Spleen (tissue), 11 donors: ENCODE measurements at regions not wholly inside any gene's neighbourhood (a gene's known extent, or its start where the extent isn't known, plus 50 kb on each side); places are given as distances from the start of the nearest gene placed in this dataset.
A peak's percentile ranks its signal among the peaks of the same experiment; 100 is the strongest.

Experiments used
- DNase-seq: peaks from one replicate; pipeline ENCODE4 v3.0.0-alpha.2; 2020
- H3K27ac ChIP-seq, 8 donors: fragments of 200-600 bp; sonication (generic) in 7 of 8; 1 replicate in 4 of 8; 2 replicates in 4 of 8; pipeline versions ENCODE4 v1.5.0 to v1.8.0; 2016 to 2021; ENCODE audit warnings: inconsistent platforms in 4 of 8, mild to moderate bottlenecking in 4 of 8, moderate library complexity in 1 of 8
- H3K27me3 ChIP-seq, 7 donors: fragments of 200-600 bp; sonication (generic) in 6 of 7; replicated peaks in 1 of 7; 1 replicate in 4 of 7; 2 replicates in 3 of 7; pipeline versions ENCODE4 v1.5.0 to v1.8.0; 2016 to 2021; ENCODE audit warnings: inconsistent platforms in 3 of 7, mild to moderate bottlenecking in 1 of 7
- H3K36me3 ChIP-seq, 6 donors: fragments of 200-600 bp; sonication (generic) in 5 of 6; 1 replicate in 4 of 6; 2 replicates in 2 of 6; pipeline versions ENCODE4 v1.5.0 to v1.8.0; 2016 to 2021; ENCODE audit warnings: inconsistent platforms in 2 of 6
- H3K4me1 ChIP-seq, 6 donors: fragments of 200-600 bp; sonication (generic) in 5 of 6; 1 replicate in 3 of 6; 2 replicates in 3 of 6; pipeline versions ENCODE4 v1.5.0 to v1.8.0; 2016 to 2021; ENCODE audit warnings: inconsistent platforms in 3 of 6
- H3K4me3 ChIP-seq, 8 donors: fragments of 200-600 bp; sonication (generic) in 7 of 8; 1 replicate in 4 of 8; 2 replicates in 4 of 8; pipeline versions ENCODE4 v1.5.0 to v1.8.0; 2016 to 2021; ENCODE audit warnings: inconsistent platforms in 4 of 8, mild to moderate bottlenecking in 4 of 8, moderate library complexity in 2 of 8
- H3K9me3 ChIP-seq, 8 donors: fragments of 200-600 bp; sonication (generic) in 7 of 8; 1 replicate in 4 of 8; 2 replicates in 4 of 8; pipeline versions ENCODE4 v1.5.0 to v1.8.0; 2016 to 2021; ENCODE audit warnings: inconsistent platforms in 4 of 8
- POLR2A ChIP-seq, 3 donors: fragments of 450-650 bp; IDR thresholded peaks; one replicate each; pipeline ENCODE4 v1.5.1; 2017; ENCODE audit warnings: antibody characterized with exemption in 3 of 3, mild to moderate bottlenecking in 1 of 3
- POLR2AphosphoS5 ChIP-seq, 3 donors: sonication (generic); formaldehyde crosslinking; IDR thresholded peaks; one replicate each; pipeline ENCODE4 v1.5.1; 2017; ENCODE audit warnings: antibody characterized with exemption in 3 of 3
- WGBS, 5 donors: extraction: QIAGEN DNeasy Blood & Tissue Kit in 3 of 5; methylation state at CpG; one replicate each; pipeline versions ENCODE4 v1.1.5 to v1.1.7; 2013 to 2018; 5-methylcytosine and 5-hydroxymethylcytosine counted together
- intact Hi-C: fragments of 100-400 bp; cut with DNase I; formaldehyde crosslinking; loops from one replicate; pipeline ENCODE4 v1.15.0; 2023; ENCODE audit warnings: low total_unique reads
- TF ChIP-seq, protein P1 (sequence below), 11 experiments: fragments of 200-600 bp in 7 of 11; fragments of 450-650 bp in 4 of 11; sonication (generic) in 4 of 11; IDR thresholded peaks in 8 of 11; conservative IDR thresholded peaks in 3 of 11; 1 replicate in 7 of 11; 2 replicates in 4 of 11; pipeline versions ENCODE4 v1.4.0 to v1.8.0; 2016 to 2021; ENCODE audit warnings: antibody characterized with exemption in 11 of 11, inconsistent platforms in 4 of 11, mild to moderate bottlenecking in 1 of 11
- donor health status: healthy with polysubstance abuse.
- donor health status: DM: no; HTN: no; CAD: no; lungs with moderate emphysema.
- donor health status: DM: no; HTN: no; CAD: no.
- donor health status: Bipolar disorder and iron deficiency.
- donor health status: healthy.
- donor health status: DM: no; HTN: no; CAD: no.
- donor health status: DM: yes; HTN: yes; CAD: no.

DNA sequence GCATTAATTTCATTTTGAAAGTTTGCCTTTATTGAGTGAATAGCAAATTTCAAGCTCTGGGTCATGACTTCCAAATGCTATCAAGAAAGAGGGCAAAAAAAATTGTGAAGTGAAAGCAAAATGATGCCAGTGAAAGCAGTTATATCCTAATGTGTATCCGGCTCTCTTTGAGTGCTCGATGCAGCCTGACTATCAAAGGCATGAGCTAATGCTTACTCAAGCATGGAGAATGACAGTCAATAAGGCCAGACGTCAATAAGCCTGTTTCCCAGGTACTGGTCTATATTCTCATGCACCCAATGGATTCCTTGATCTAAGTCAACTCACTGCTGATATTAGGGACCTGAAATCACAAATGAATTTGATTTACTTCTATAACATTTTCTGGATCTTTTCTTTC is 435.5 kb downstream of the CAAP1 start:
- no peak overlapping the region for H3K27ac ChIP-seq
- intact Hi-C loops = no loop called here
- H3K4me3 ChIP-seq = no peak overlapping the region
- DNase-seq = no peak
- no peaks in the 10 kb centered on the region for H3K27me3 ChIP-seq
- H3K9me3 ChIP-seq = peaks cover 0 to 5% (median 0%) of the 10 kb centered on the region in 8 donors
- WGBS, 5 donors = 61 to 84% (median 73%) methylated on average over 3 of the region's 3 CpGs
- no peaks in the 10 kb centered on the region for H3K36me3 ChIP-seq
- no peaks in the 10 kb centered on the region for H3K4me1 ChIP-seq
- TF ChIP-seq, protein P1, sequence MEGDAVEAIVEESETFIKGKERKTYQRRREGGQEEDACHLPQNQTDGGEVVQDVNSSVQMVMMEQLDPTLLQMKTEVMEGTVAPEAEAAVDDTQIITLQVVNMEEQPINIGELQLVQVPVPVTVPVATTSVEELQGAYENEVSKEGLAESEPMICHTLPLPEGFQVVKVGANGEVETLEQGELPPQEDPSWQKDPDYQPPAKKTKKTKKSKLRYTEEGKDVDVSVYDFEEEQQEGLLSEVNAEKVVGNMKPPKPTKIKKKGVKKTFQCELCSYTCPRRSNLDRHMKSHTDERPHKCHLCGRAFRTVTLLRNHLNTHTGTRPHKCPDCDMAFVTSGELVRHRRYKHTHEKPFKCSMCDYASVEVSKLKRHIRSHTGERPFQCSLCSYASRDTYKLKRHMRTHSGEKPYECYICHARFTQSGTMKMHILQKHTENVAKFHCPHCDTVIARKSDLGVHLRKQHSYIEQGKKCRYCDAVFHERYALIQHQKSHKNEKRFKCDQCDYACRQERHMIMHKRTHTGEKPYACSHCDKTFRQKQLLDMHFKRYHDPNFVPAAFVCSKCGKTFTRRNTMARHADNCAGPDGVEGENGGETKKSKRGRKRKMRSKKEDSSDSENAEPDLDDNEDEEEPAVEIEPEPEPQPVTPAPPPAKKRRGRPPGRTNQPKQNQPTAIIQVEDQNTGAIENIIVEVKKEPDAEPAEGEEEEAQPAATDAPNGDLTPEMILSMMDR (IDR thresholded peaks at IDR 0.05 in 8 of 11, conservative IDR thresholded peaks at IDR 0.05 in 3 of 11) = no peak
- TF ChIP-seq POLR2A (IDR thresholded peaks at IDR 0.05) = no peak
- no peak for TF ChIP-seq POLR2AphosphoS5 (IDR thresholded peaks at IDR 0.05)

DNA sequence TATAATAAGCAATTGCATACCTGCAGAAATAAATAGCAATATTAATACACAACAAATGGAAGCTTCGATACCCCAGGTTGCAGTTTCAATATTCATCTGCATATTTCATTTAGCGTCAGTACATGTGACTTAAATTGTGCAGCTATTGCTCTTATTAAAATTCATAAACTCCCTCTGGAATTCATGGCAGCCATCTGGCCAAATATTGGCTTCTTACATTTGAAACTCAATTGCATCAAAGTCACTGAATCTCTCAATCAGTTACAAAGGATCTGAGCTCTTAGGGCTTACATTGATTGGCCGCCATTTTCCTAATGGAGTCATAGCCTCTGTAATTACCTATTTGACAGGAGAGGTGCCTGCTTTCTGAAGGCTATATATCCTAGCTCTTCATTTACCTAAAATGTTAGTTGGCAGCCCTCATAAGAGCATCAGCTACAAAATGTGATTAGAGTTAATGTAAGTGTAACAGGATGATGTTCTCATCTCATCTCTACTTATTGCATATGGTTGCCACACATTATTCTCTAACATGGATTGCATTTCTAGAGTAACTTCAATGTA is 453.5 kb downstream of the CAAP1 start:
- intact Hi-C loops = no loop called here
- WGBS, 5 donors = 82 to 96% (median 89%) methylated on average over 3 of the region's 3 CpGs
- no peaks in the 10 kb centered on the region for H3K4me1 ChIP-seq
- H3K9me3 ChIP-seq = no peaks in the 10 kb centered on the region
- H3K27me3 ChIP-seq = no peaks in the 10 kb centered on the region
- H3K36me3 ChIP-seq = no peaks in the 10 kb centered on the region
- H3K27ac ChIP-seq = no peak overlapping the region
- no peak overlapping the region for H3K4me3 ChIP-seq
- DNase-seq = no peak
- TF ChIP-seq POLR2AphosphoS5 (IDR thresholded peaks at IDR 0.05) (no peak), POLR2A (IDR thresholded peaks at IDR 0.05) (no peak)
- TF ChIP-seq, protein P1 (IDR thresholded peaks at IDR 0.05 in 8 of 11, conservative IDR thresholded peaks at IDR 0.05 in 3 of 11) = no peak

DNA sequence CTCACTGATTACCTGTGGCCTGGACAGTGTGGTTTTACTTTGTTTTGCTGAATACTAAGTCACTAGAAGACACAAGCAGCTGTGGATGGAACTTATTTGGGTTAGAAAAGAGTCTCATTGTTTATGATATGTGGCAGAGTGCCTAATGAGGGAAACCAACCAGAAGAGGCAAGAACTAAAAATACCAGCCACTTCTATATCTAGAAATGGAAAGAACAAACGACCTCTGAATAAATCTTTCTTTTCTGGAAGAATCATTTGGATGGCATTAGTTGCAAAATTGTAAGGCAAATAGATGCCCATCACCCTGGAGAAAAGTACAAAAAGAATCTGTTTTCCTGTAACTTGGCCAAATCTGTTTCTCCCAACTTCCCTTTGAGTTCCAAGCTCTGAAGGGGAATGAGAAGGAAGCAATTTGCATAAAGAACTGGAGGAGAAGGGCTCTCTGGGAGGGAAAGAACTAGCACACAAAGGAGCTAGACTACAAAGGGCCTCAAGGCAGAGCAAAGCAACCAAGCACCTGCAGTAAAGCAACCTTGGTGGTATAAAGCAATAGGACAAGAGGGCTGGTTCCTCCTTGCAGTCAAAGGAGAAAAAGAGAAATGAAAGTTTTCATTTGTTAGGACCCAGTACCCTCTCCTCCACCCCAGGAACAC is 455.4 kb downstream of the CAAP1 start:
- H3K4me1 ChIP-seq = no peaks in the 10 kb centered on the region
- WGBS, 5 donors = 3 to 19% (median 12%) methylated on average over 1 of the region's 1 CpG
- H3K27ac ChIP-seq = no peak overlapping the region
- no peak for DNase-seq
- TF ChIP-seq, protein P1 (IDR thresholded peaks at IDR 0.05 in 8 of 11, conservative IDR thresholded peaks at IDR 0.05 in 3 of 11) = no peak
- TF ChIP-seq POLR2AphosphoS5 (IDR thresholded peaks at IDR 0.05) (no peak), POLR2A (IDR thresholded peaks at IDR 0.05) (no peak)
- no peaks in the 10 kb centered on the region for H3K27me3 ChIP-seq
- peaks cover 0 to 3% (median 0%) of the 10 kb centered on the region in 8 donors for H3K9me3 ChIP-seq
- H3K4me3 ChIP-seq = no peak overlapping the region
- intact Hi-C loops = no loop called here
- H3K36me3 ChIP-seq = no peaks in the 10 kb centered on the region

DNA sequence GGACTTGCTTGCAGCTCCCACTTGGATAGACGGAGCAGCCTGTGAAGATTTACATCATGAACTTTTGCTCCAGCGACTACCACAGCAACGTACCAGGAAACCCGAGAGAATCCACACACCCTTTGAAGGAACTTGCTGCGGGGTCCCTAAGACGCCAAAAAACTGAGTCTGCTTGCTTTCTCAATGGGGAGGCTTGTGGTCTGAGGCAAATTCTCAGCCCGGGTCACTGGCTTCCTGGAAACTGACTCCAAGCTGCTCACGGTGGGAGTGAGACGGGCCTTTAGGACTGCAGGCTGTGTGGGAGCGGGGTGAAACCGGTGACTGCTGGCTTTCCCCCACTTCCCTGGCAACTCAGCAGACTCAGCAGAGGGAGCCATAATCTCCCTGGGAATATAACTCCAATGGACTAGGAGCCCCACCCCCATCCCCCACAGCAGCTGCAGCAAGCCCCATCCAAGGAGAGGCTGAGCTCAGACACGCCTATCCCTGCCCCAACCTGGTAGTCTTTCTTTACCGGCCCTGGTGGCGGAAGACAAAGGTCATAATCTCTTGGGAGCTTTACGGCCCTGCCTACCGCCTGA is 466.0 kb downstream of the CAAP1 start:
- 88 to 92% (median 90%) methylated on average over 16 of the region's 16 CpGs for WGBS, 5 donors
- peak; percentile 39 for DNase-seq
- H3K36me3 ChIP-seq = no peaks in the 10 kb centered on the region
- no peak overlapping the region for H3K27ac ChIP-seq
- no peaks in the 10 kb centered on the region for H3K4me1 ChIP-seq
- intact Hi-C loops = no loop called here
- no peak overlapping the region for H3K4me3 ChIP-seq
- H3K27me3 ChIP-seq = no peaks in the 10 kb centered on the region
- H3K9me3 ChIP-seq = peaks cover 0 to 17% (median 6%) of the 10 kb centered on the region in 8 donors
- TF ChIP-seq POLR2AphosphoS5 (IDR thresholded peaks at IDR 0.05) (no peak), POLR2A (IDR thresholded peaks at IDR 0.05) (no peak)
- TF ChIP-seq, protein P1 (IDR thresholded peaks at IDR 0.05 in 8 of 11, conservative IDR thresholded peaks at IDR 0.05 in 3 of 11) = no peak
